Motor neuron (in vitro differentiated cells): ENCODE measurements at regions not wholly inside any gene's neighbourhood (a gene's known extent, or its start where the extent isn't known, plus 50 kb on each side); places are given as distances from the start of the nearest gene placed in this dataset.

Experiments used
- ATAC-seq, 8 experiments: fragments of 200-7000 bp; cut with Tn5 transposase; replicated peaks in 6 of 8; 2 replicates each; pipeline ENCODE4 v1.8.0; 2021; ENCODE audit warnings: mild to moderate bottlenecking in 8 of 8, moderate library complexity in 8 of 8
- H3K27ac ChIP-seq, 2 donors: fragments of 250-450 bp; sonication (Bioruptor Pico); 2 replicates each; pipeline ENCODE4 v1.9.0; 2021; ENCODE audit warnings: antibody characterized with exemption in 2 of 2, mild to moderate bottlenecking in 2 of 2, moderate library complexity in 1 of 2
- H3K4me1 ChIP-seq, 2 donors: fragments of 250-450 bp; sonication (Bioruptor Pico); replicated peaks in 1 of 2; 2 replicates each; pipeline ENCODE4 v1.6.1; 2021; ENCODE audit warnings: antibody characterized with exemption in 2 of 2, mild to moderate bottlenecking in 2 of 2, moderate library complexity in 1 of 2
- H3K4me3 ChIP-seq, 5 donors: fragments of 250-450 bp; sonication (Bioruptor Pico); 2 replicates each; pipeline ENCODE4 v1.9.0; 2021; ENCODE audit warnings: antibody characterized with exemption in 5 of 5, mild to moderate bottlenecking in 5 of 5, moderate library complexity in 4 of 5
- WGBS, 10 experiments: fragments of 450-650 bp; shearing (Covaris generic); methylation state at CpG; one replicate each; pipeline ENCODE4 v1.0.0; 2022; 5-methylcytosine and 5-hydroxymethylcytosine counted together
- in situ Hi-C, 9 experiments: fragments of 400-800 bp; cut with MboI; loops; one replicate each; pipeline ENCODE4 v1.15.0; 2021; ENCODE audit warnings: low sequenced_read_pairs in 9 of 9, low pct_unique_long_range_greater_than_20kb in 2 of 9; ENCODE audit not compliant: unreplicated experiment in 9 of 9

GRCh38 chr3:18247776-18248310 is 177.3 kb downstream of the SATB1 start:
- WGBS, 10 experiments, result 0 to 20% (median 0%) methylated on average over 1 to 2 of the region's 2 CpGs; no CpG with 5 or more reads in 2 of the 10 experiments
- Histone ChIP-seq H3K27ac (no peak overlapping the region), H3K4me1 (peaks cover 10 to 18% of the 10 kb centered on the region in 2 donors), H3K4me3 (no peak overlapping the region)
- peak in 2 of 8 experiments; percentile 11 to 12 for ATAC-seq
- in situ Hi-C loops, result no loop called here

- Histone ChIP-seq H3K4me1 (peaks cover 10 to 18% of the 10 kb centered on the region in 2 donors), H3K27ac (no peak overlapping the region), H3K4me3 (no peak overlapping the region)
- in situ Hi-C loops, result no loop called here
- peak in 3 of 8 experiments; percentile 56 to 63 (median 61) for ATAC-seq
Measured at GRCh38 chr3:18247139-18247695, 177.9 kb downstream of the SATB1 start.

- Histone ChIP-seq H3K27ac (no peak overlapping the region), H3K4me3 (no peak overlapping the region), H3K4me1 (peaks cover 10 to 18% of the 10 kb centered on the region in 2 donors)
- ATAC-seq, result peak in 3 of 8 experiments; percentile 23 to 43 (median 29)
- 0 to 56% (median 27%) methylated on average over 1 to 7 of the region's 7 CpGs for WGBS, 10 experiments
- in situ Hi-C loops, result no loop called here
Measured at GRCh38 chr3:18246336-18247060, 178.6 kb downstream of the SATB1 start.

- in situ Hi-C loops, result no loop called here
- no peak overlapping the region for H3K4me3 ChIP-seq
- H3K27ac ChIP-seq, result no peak overlapping the region
- no peak for ATAC-seq
- WGBS, 10 experiments, result 33 to 100% (median 91%) methylated on average over 1 to 4 of the region's 4 CpGs
- H3K4me1 ChIP-seq, result peaks cover 10 to 18% of the 10 kb centered on the region in 2 donors
Measured at GRCh38 chr3:18245721-18246120, 179.4 kb downstream of the SATB1 start.

- 80 to 100% (median 100%) methylated on average over 1 of the region's 1 CpG; no CpG with 5 or more reads in 1 of the 10 experiments for WGBS, 10 experiments
- in situ Hi-C loops, result no loop called here
- Histone ChIP-seq H3K4me1 (peaks cover 5 to 6% of the 10 kb centered on the region in 2 donors), H3K27ac (no peak overlapping the region), H3K4me3 (no peak overlapping the region)
- ATAC-seq, result no peak
Measured at GRCh38 chr3:18241837-18242236, 183.3 kb downstream of the SATB1 start.

- Histone ChIP-seq H3K27ac (no peak overlapping the region), H3K4me1 (peaks cover 0 to 4% of the 10 kb centered on the region in 2 donors), H3K4me3 (no peak overlapping the region)
- 0 to 87% (median 42%) methylated on average over 1 to 2 of the region's 2 CpGs; no CpG with 5 or more reads in 6 of the 10 experiments for WGBS, 10 experiments
- ATAC-seq, result no peak
- in situ Hi-C loops, result no loop called here
Measured at GRCh38 chr3:18239674-18240073, 185.5 kb downstream of the SATB1 start.

GRCh38 chr3:18238746-18239331 is 186.3 kb downstream of the SATB1 start:
- Histone ChIP-seq H3K4me1 (peaks cover 0 to 4% of the 10 kb centered on the region in 2 donors), H3K4me3 (no peak overlapping the region), H3K27ac (no peak overlapping the region)
- peak in 2 of 8 experiments; percentile 16 to 47 for ATAC-seq
- in situ Hi-C loops, result no loop called here
- 0 to 100% (median 35%) methylated on average over 1 to 3 of the region's 3 CpGs; no CpG with 5 or more reads in 3 of the 10 experiments for WGBS, 10 experiments

- Histone ChIP-seq H3K27ac (no peak overlapping the region), H3K4me1 (peaks cover 0 to 4% of the 10 kb centered on the region in 2 donors), H3K4me3 (no peak overlapping the region)
- peak in 2 of 8 experiments; percentile 22 to 66 for ATAC-seq
- 20 to 100% (median 63%) methylated on average over 1 to 2 of the region's 2 CpGs; no CpG with 5 or more reads in 4 of the 10 experiments for WGBS, 10 experiments
- in situ Hi-C loops, result no loop called here
Measured at GRCh38 chr3:18238332-18238731, 186.8 kb downstream of the SATB1 start.

GRCh38 chr3:18237251-18238005 is 187.7 kb downstream of the SATB1 start:
- Histone ChIP-seq H3K27ac (no peak overlapping the region), H3K4me1 (peaks cover 0 to 4% of the 10 kb centered on the region in 2 donors), H3K4me3 (no peak overlapping the region)
- 0 to 97% (median 72%) methylated on average over 1 to 5 of the region's 5 CpGs for WGBS, 10 experiments
- in situ Hi-C loops, result no loop called here
- ATAC-seq, result peak in 5 of 8 experiments; percentile 34 to 49 (median 43)

GRCh38 chr3:18236726-18237125 is 188.4 kb downstream of the SATB1 start:
- Histone ChIP-seq H3K4me1 (peaks cover 0 to 4% of the 10 kb centered on the region in 2 donors), H3K27ac (no peak overlapping the region), H3K4me3 (no peak overlapping the region)
- WGBS, 10 experiments, result 50 to 100% (median 85%) methylated on average over 1 to 2 of the region's 2 CpGs; no CpG with 5 or more reads in 6 of the 10 experiments
- no peak for ATAC-seq
- in situ Hi-C loops, result no loop called here

GRCh38 chr3:18234717-18235335 is 190.3 kb downstream of the SATB1 start:
- H3K27ac ChIP-seq, result no peak overlapping the region
- WGBS, 10 experiments, result 17 to 100% (median 89%) methylated on average over 1 to 4 of the region's 4 CpGs; no CpG with 5 or more reads in 1 of the 10 experiments
- ATAC-seq, result peak in 1 of 8 experiments; percentile 15

GRCh38 chr3:18233987-18234716 is 191.0 kb downstream of the SATB1 start:
- H3K4me1 ChIP-seq, result peaks cover 0 to 4% of the 10 kb centered on the region in 2 donors
- no peak overlapping the region for H3K4me3 ChIP-seq
- in situ Hi-C loops, result no loop called here
- 20 to 100% (median 78%) methylated on average over 1 to 8 of the region's 10 CpGs for WGBS, 10 experiments
- ATAC-seq, result peak in 1 of 8 experiments; percentile 4
- H3K27ac ChIP-seq, result no peak overlapping the region

More at GRCh38 chr3:18234717-18235335, 190.3 kb downstream of the SATB1 start:
- no peak overlapping the region for H3K4me3 ChIP-seq
- H3K4me1 ChIP-seq, result peaks cover 0 to 4% of the 10 kb centered on the region in 2 donors
- in situ Hi-C loops, result no loop called here
